Dermis blood vessel endothelial cell (primary cell): ENCODE measurements at regions not wholly inside any gene's neighbourhood (a gene's known extent, or its start where the extent isn't known, plus 50 kb on each side); places are given as distances from the start of the nearest gene placed in this dataset.

Experiments
- DNase-seq: peaks from one replicate; pipeline ENCODE4 v3.0.0; 2010

GRCh38 chr14:25945746-25946145 lies 652.1 kb downstream of the NOVA1 start:
- no peak for DNase-seq

- no peak for DNase-seq
Observed at GRCh38 chr14:25944020-25944419, 653.8 kb downstream of the NOVA1 start.

- DNase-seq: no peak
Observed at GRCh38 chr14:25943329-25943728, 654.5 kb downstream of the NOVA1 start.

GRCh38 chr14:25942090-25942489 lies 655.7 kb downstream of the NOVA1 start:
- DNase-seq: no peak

GRCh38 chr14:25933731-25934130 lies 664.1 kb downstream of the NOVA1 start:
- no peak for DNase-seq

GRCh38 chr14:25929881-25930615 lies 667.8 kb downstream of the NOVA1 start:
- DNase-seq: no peak

- no peak for DNase-seq
Observed at GRCh38 chr14:25911831-25912230, 686.0 kb downstream of the NOVA1 start.

- no peak for DNase-seq
Observed at GRCh38 chr14:25909045-25909747, 688.6 kb downstream of the NOVA1 start.

GRCh38 chr14:25908277-25909044 lies 689.4 kb downstream of the NOVA1 start:
- DNase-seq: no peak

- DNase-seq: no peak
Observed at GRCh38 chr14:25904446-25904845, 693.4 kb downstream of the NOVA1 start.

GRCh38 chr14:25899197-25899596 lies 698.6 kb downstream of the NOVA1 start:
- no peak for DNase-seq

GRCh38 chr14:25896777-25897176 lies 701.1 kb downstream of the NOVA1 start:
- DNase-seq: no peak

GRCh38 chr14:25895740-25896139 lies 702.1 kb downstream of the NOVA1 start:
- DNase-seq: no peak

- peak; percentile 13 for DNase-seq
Observed at GRCh38 chr14:25887251-25887878, 710.5 kb downstream of the NOVA1 start.

GRCh38 chr14:25884657-25885056 lies 713.2 kb downstream of the NOVA1 start:
- no peak for DNase-seq

GRCh38 chr14:25882899-25883298 lies 714.9 kb downstream of the NOVA1 start:
- no peak for DNase-seq

- DNase-seq: no peak
Observed at GRCh38 chr14:25875475-25875874, 722.4 kb downstream of the NOVA1 start.

GRCh38 chr14:25869854-25870253 lies 728.0 kb downstream of the NOVA1 start:
- no peak for DNase-seq

GRCh38 chr14:25868521-25869314 lies 729.1 kb downstream of the NOVA1 start:
- no peak for DNase-seq

- no peak for DNase-seq
Observed at GRCh38 chr14:25861406-25861805, 736.4 kb downstream of the NOVA1 start.

- DNase-seq: no peak
Observed at GRCh38 chr14:25848601-25849000, 749.2 kb downstream of the NOVA1 start.

- DNase-seq: no peak
Observed at GRCh38 chr14:25846246-25846645, 751.6 kb downstream of the NOVA1 start.
